Lung (tissue), 11 donors: ENCODE measurements at regions not wholly inside any gene's neighbourhood (a gene's known extent, or its start where the extent isn't known, plus 50 kb on each side); places are given as distances from the start of the nearest gene placed in this dataset.

Source experiments
- ATAC-seq: fragments of 200-7000 bp; cut with Tn5 transposase; one replicate; pipeline ENCODE4 v1.9.1; 2020; ENCODE audit warnings: moderate number of reproducible peaks; ENCODE audit not compliant: insufficient read depth, low FRiP score
- DNase-seq, 3 donors: peaks; one replicate each; pipeline ENCODE4 v3.0.0-alpha.2; 2013 to 2017
- H3K27ac ChIP-seq, 2 donors: one replicate each; pipeline ENCODE4 v1.5.1; 2013; ENCODE audit warnings: mild to moderate bottlenecking in 2 of 2, moderate library complexity in 2 of 2, control low read depth in 1 of 2, inconsistent platforms in 1 of 2, low read depth in 1 of 2, low read length in 1 of 2
- H3K27me3 ChIP-seq, 3 donors: one replicate each; pipeline ENCODE4 v1.5.1; 2013; ENCODE audit warnings: low read length in 2 of 3; ENCODE audit not compliant: control insufficient read depth in 3 of 3, insufficient read depth in 3 of 3
- H3K36me3 ChIP-seq, 4 donors: one replicate each; pipeline ENCODE4 v1.5.1; 2013; ENCODE audit warnings: low read length in 4 of 4, mild to moderate bottlenecking in 1 of 4, moderate library complexity in 1 of 4; ENCODE audit not compliant: control insufficient read depth in 4 of 4, insufficient read depth in 4 of 4
- H3K4me1 ChIP-seq, 5 donors: one replicate each; pipeline ENCODE4 v1.5.1; 2013; ENCODE audit warnings: low read length in 5 of 5, mild to moderate bottlenecking in 2 of 5, moderate library complexity in 1 of 5; ENCODE audit not compliant: control insufficient read depth in 5 of 5, insufficient read depth in 5 of 5
- H3K4me3 ChIP-seq: one replicate; pipeline ENCODE4 v1.5.1; 2013; ENCODE audit warnings: mild to moderate bottlenecking, control low read depth, moderate library complexity
- H3K9ac ChIP-seq, 2 donors: one replicate each; pipeline ENCODE4 v1.5.1; 2013; ENCODE audit warnings: low read length in 2 of 2, control low read depth in 1 of 2; ENCODE audit not compliant: insufficient read depth in 1 of 2
- H3K9me3 ChIP-seq, 4 donors: one replicate each; pipeline ENCODE4 v1.5.1; 2013; ENCODE audit warnings: low read length in 3 of 4, mild to moderate bottlenecking in 1 of 4, moderate library complexity in 1 of 4; ENCODE audit not compliant: control insufficient read depth in 4 of 4, insufficient read depth in 3 of 4
- WGBS, 2 donors: extraction: QIAGEN DNeasy Blood & Tissue Kit; methylation state at CpG; one replicate each; pipeline ENCODE4 v1.1.7; 2013; 5-methylcytosine and 5-hydroxymethylcytosine counted together
- TF ChIP-seq, protein P1 (sequence below): IDR thresholded peaks from 2 replicates; pipeline ENCODE4 v1.5.1; 2012; ENCODE audit warnings: mild to moderate bottlenecking; ENCODE audit errors: control extremely low read depth, extremely low read depth
- donor health status: control.
- donor health status: control.
- donor health status: Bipolar disorder and iron deficiency.
- donor health status: healthy.
- donor health status: DM: yes; HTN: yes; CAD: no.

DNA sequence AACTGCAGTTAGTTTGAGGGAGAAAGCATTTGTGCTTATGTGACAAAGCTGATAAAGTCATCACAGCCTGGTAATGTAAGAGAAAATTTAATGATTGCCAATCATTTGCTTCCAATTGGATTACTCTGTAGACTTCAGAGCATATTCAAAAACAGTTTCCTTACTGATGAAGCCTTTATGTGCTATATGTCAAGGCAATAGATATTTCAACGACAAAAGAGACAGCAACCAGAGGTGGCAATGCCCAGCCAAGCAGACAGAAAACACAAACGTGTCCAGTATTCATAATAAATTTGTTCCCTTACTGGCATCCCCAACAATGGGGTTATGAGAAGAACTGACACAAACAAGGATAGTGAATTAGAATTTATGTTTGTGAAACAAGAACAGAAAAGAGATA, 1840.3 kb upstream of the PCDH7 start:
- Histone ChIP-seq H3K4me3 (no peak overlapping the region), H3K4me1 (no peaks in the 10 kb centered on the region), H3K27me3 (no peaks in the 10 kb centered on the region), H3K27ac (no peak overlapping the region), H3K36me3 (no peaks in the 10 kb centered on the region), H3K9me3 (no peaks in the 10 kb centered on the region), H3K9ac (no peak overlapping the region)
- 61 to 86% methylated on average over 2 of the region's 2 CpGs for WGBS, 2 donors
- no peak for DNase-seq
- TF ChIP-seq, protein P1, sequence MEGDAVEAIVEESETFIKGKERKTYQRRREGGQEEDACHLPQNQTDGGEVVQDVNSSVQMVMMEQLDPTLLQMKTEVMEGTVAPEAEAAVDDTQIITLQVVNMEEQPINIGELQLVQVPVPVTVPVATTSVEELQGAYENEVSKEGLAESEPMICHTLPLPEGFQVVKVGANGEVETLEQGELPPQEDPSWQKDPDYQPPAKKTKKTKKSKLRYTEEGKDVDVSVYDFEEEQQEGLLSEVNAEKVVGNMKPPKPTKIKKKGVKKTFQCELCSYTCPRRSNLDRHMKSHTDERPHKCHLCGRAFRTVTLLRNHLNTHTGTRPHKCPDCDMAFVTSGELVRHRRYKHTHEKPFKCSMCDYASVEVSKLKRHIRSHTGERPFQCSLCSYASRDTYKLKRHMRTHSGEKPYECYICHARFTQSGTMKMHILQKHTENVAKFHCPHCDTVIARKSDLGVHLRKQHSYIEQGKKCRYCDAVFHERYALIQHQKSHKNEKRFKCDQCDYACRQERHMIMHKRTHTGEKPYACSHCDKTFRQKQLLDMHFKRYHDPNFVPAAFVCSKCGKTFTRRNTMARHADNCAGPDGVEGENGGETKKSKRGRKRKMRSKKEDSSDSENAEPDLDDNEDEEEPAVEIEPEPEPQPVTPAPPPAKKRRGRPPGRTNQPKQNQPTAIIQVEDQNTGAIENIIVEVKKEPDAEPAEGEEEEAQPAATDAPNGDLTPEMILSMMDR: no peak
- no peak for ATAC-seq

DNA sequence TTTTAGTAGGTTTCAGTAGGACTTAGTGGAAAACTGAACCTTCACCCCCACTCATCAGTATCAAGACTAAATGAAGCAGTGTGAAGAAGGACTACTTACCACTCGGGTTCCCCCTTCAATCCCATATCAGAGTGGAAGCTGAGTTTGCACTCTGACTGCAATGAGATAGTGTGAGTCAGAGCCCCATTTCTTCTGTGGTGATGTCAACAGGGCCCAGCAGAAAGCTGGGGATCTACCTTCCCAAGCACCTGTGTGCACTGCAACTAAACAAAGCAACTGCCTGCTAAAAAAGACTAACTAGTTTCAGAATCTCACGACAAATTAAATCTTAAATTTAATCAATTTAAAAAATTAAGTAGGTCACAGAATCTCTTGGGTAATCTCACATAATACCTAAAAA, 1837.0 kb upstream of the PCDH7 start:
- Histone ChIP-seq H3K9ac (no peak overlapping the region), H3K4me1 (no peaks in the 10 kb centered on the region), H3K9me3 (no peaks in the 10 kb centered on the region), H3K4me3 (no peak overlapping the region), H3K27ac (no peak overlapping the region), H3K27me3 (no peaks in the 10 kb centered on the region), H3K36me3 (no peaks in the 10 kb centered on the region)
- TF ChIP-seq, protein P1: no peak
- no peak for ATAC-seq
- no peak for DNase-seq
- WGBS, 2 donors: 84 to 85% methylated on average over 2 of the region's 2 CpGs

DNA sequence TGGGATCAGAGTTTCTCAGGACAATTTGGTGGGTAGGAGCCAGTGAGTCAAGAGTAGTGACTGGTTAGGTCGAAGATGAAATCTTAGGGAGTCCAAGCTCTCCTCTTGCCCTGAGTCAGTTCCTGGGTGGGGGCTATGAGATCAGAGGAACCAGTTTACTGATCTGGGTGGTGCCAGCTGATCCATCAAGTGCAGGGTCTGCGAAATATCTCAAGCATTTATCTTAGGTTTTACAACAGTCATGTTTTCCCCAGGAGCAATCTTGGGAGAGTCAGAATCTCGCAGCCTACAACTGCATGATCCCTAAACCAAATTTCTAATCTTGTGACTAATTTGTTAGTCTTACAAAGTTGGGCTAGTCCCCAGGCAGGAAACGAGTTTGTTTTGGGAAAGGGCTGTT, 1833.2 kb upstream of the PCDH7 start:
- no peak overlapping the region for H3K4me3 ChIP-seq
- TF ChIP-seq, protein P1: no peak
- ATAC-seq (no peak), DNase-seq (no peak)
- H3K9ac ChIP-seq: no peak overlapping the region
- H3K9me3 ChIP-seq: no peaks in the 10 kb centered on the region
- no peak overlapping the region for H3K27ac ChIP-seq
- H3K27me3 ChIP-seq: no peaks in the 10 kb centered on the region
- peaks cover 0 to 3% (median 0%) of the 10 kb centered on the region in 5 donors for H3K4me1 ChIP-seq
- H3K36me3 ChIP-seq: no peaks in the 10 kb centered on the region
- WGBS, 2 donors: 66 to 73% methylated on average over 4 of the region's 4 CpGs
